ENCODE measurements at regions not wholly inside any gene's neighbourhood (a gene's known extent, or its start where the extent isn't known, plus 50 kb on each side); places are given as distances from the start of the nearest gene placed in this dataset.

GRCh38 chr1:75671708-75672107 lies 52.8 kb upstream of the ACADM start:
- H3K27me3 ChIP-seq (ENCODE audit: insufficient read depth): no peaks in the 10 kb centered on the region
- no peak overlapping the region for H3K4me3 ChIP-seq
- DNase-seq (ENCODE audit: low spot score): no peak
- H3K4me1 ChIP-seq (ENCODE audit: insufficient read depth): peaks cover 23% of the 10 kb centered on the region
- TF ChIP-seq EZH2phosphoT487 (IDR thresholded peaks at IDR 0.05; ENCODE audit: unreplicated experiment): no peak
- no peak for TF ChIP-seq POLR2AphosphoS5 (IDR thresholded peaks at IDR 0.05; ENCODE audit: low read depth)
- no peak for TF ChIP-seq JUNB (IDR thresholded peaks at IDR 0.05; ENCODE audit: unreplicated experiment)
- no peak for TF ChIP-seq ETS1 (IDR thresholded peaks at IDR 0.05)
- no peak for TF ChIP-seq ZNF114 (CRISPR knock-in tag; IDR thresholded peaks at IDR 0.05)
- TF ChIP-seq STAT1 (IDR thresholded peaks at IDR 0.05; ENCODE audit: unreplicated experiment): no peak
- no peak for TF ChIP-seq ZNF331 (CRISPR knock-in tag; IDR thresholded peaks at IDR 0.05; ENCODE audit: low read depth)
- TF ChIP-seq EZH2 (IDR thresholded peaks at IDR 0.05; ENCODE audit: low read depth, unreplicated experiment): no peak
- no peak for TF ChIP-seq REST (IDR thresholded peaks at IDR 0.05; ENCODE audit: unreplicated experiment)
- TF ChIP-seq, protein P1, sequence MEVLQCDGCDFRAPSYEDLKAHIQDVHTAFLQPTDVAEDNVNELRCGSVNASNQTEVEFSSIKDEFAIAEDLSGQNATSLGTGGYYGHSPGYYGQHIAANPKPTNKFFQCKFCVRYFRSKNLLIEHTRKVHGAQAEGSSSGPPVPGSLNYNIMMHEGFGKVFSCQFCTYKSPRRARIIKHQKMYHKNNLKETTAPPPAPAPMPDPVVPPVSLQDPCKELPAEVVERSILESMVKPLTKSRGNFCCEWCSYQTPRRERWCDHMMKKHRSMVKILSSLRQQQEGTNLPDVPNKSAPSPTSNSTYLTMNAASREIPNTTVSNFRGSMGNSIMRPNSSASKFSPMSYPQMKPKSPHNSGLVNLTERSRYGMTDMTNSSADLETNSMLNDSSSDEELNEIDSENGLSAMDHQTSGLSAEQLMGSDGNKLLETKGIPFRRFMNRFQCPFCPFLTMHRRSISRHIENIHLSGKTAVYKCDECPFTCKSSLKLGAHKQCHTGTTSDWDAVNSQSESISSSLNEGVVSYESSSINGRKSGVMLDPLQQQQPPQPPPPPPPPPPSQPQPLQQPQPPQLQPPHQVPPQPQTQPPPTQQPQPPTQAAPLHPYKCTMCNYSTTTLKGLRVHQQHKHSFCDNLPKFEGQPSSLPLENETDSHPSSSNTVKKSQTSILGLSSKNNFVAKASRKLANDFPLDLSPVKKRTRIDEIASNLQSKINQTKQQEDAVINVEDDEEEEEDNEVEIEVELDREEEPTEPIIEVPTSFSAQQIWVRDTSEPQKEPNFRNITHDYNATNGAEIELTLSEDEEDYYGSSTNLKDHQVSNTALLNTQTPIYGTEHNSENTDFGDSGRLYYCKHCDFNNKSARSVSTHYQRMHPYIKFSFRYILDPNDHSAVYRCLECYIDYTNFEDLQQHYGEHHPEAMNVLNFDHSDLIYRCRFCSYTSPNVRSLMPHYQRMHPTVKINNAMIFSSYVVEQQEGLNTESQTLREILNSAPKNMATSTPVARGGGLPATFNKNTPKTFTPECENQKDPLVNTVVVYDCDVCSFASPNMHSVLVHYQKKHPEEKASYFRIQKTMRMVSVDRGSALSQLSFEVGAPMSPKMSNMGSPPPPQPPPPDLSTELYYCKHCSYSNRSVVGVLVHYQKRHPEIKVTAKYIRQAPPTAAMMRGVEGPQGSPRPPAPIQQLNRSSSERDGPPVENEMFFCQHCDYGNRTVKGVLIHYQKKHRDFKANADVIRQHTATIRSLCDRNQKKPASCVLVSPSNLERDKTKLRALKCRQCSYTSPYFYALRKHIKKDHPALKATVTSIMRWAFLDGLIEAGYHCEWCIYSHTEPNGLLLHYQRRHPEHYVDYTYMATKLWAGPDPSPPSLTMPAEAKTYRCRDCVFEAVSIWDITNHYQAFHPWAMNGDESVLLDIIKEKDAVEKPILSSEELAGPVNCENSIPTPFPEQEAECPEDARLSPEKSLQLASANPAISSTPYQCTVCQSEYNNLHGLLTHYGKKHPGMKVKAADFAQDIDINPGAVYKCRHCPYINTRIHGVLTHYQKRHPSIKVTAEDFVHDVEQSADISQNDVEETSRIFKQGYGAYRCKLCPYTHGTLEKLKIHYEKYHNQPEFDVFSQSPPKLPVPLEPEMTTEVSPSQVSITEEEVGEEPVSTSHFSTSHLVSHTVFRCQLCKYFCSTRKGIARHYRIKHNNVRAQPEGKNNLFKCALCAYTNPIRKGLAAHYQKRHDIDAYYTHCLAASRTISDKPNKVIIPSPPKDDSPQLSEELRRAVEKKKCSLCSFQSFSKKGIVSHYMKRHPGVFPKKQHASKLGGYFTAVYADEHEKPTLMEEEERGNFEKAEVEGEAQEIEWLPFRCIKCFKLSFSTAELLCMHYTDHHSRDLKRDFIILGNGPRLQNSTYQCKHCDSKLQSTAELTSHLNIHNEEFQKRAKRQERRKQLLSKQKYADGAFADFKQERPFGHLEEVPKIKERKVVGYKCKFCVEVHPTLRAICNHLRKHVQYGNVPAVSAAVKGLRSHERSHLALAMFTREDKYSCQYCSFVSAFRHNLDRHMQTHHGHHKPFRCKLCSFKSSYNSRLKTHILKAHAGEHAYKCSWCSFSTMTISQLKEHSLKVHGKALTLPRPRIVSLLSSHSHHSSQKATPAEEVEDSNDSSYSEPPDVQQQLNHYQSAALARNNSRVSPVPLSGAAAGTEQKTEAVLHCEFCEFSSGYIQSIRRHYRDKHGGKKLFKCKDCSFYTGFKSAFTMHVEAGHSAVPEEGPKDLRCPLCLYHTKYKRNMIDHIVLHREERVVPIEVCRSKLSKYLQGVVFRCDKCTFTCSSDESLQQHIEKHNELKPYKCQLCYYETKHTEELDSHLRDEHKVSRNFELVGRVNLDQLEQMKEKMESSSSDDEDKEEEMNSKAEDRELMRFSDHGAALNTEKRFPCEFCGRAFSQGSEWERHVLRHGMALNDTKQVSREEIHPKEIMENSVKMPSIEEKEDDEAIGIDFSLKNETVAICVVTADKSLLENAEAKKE (CRISPR knock-in tag; IDR thresholded peaks at IDR 0.05): no peak
- no peak for TF ChIP-seq CREB1 (CRISPR knock-in tag; IDR thresholded peaks at IDR 0.05; ENCODE audit: low read depth)
- TF ChIP-seq, protein P2, sequence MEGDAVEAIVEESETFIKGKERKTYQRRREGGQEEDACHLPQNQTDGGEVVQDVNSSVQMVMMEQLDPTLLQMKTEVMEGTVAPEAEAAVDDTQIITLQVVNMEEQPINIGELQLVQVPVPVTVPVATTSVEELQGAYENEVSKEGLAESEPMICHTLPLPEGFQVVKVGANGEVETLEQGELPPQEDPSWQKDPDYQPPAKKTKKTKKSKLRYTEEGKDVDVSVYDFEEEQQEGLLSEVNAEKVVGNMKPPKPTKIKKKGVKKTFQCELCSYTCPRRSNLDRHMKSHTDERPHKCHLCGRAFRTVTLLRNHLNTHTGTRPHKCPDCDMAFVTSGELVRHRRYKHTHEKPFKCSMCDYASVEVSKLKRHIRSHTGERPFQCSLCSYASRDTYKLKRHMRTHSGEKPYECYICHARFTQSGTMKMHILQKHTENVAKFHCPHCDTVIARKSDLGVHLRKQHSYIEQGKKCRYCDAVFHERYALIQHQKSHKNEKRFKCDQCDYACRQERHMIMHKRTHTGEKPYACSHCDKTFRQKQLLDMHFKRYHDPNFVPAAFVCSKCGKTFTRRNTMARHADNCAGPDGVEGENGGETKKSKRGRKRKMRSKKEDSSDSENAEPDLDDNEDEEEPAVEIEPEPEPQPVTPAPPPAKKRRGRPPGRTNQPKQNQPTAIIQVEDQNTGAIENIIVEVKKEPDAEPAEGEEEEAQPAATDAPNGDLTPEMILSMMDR (conservative IDR thresholded peaks at IDR 0.05; ENCODE audit: low read depth in 2 of 2): no peak
- no peak for TF ChIP-seq NANOG (IDR thresholded peaks at IDR 0.05; ENCODE audit: borderline replicate concordance)
- H3K27ac Mint-ChIP-seq: no peak overlapping the region
- 0 out of 3 replicates have a peak, but pooled peaks cover 3% of the 10 kb centered on the region for H3K36me3 Mint-ChIP-seq (ENCODE audit: low read depth)
- peak overlapping the region; percentile 76 for H2AFZ ChIP-seq
- peaks cover 16% of the 10 kb centered on the region for H3K9me2 ChIP-seq (ENCODE audit: insufficient read depth)
- H3F3A ChIP-seq (replicated peaks; ENCODE audit: low read depth): no peaks in the 10 kb centered on the region
- H4K20me1 ChIP-seq (replicated peaks; ENCODE audit: insufficient read depth): no peaks in the 10 kb centered on the region
- no peak overlapping the region for H3K4me3 Mint-ChIP-seq
- ATAC-seq: no peak
- H3K4me2 ChIP-seq: peak overlapping the region; percentile 53
- H3K4me1 Mint-ChIP-seq: peaks cover 23% of the 10 kb centered on the region
- H3K79me2 ChIP-seq (replicated peaks; ENCODE audit: insufficient read depth): no peaks in the 10 kb centered on the region
- no peaks in the 10 kb centered on the region for H3K36me3 ChIP-seq (ENCODE audit: insufficient read depth)
- H3K27me3 Mint-ChIP-seq (ENCODE audit: insufficient read depth, low read depth, poor library complexity): peaks cover 4% of the 10 kb centered on the region
- no peaks in the 10 kb centered on the region; the same call in 2 of the 3 replicates for H3K9me3 Mint-ChIP-seq
- H3K27ac ChIP-seq (ENCODE audit: low read depth): no peak overlapping the region

Measured in GM23338 (cell line).